T-helper 2 cell treated with Interferon-gamma antibody and Interleukin-4, amounts not matched to agents 5 μg/mL and 100 μg/mL, for 36 hours (primary cell): ENCODE measurements at regions not wholly inside any gene's neighbourhood (a gene's known extent, or its start where the extent isn't known, plus 50 kb on each side); places are given as distances from the start of the nearest gene placed in this dataset.

Source experiments
- DNase-seq: peaks from one replicate; pipeline ENCODE4 v3.0.0; 2021; ENCODE audit warnings: low spot score
- H3K27ac Mint-ChIP-seq: one replicate; pipeline ENCODE4 v1.8.0; 2021; ENCODE audit warnings: mild to moderate bottlenecking, mixed read lengths
- H3K27me3 Mint-ChIP-seq: one replicate; pipeline ENCODE4 v1.8.0; 2021; ENCODE audit warnings: low read depth, mixed read lengths
- H3K36me3 Mint-ChIP-seq: one replicate; pipeline ENCODE4 v1.8.0; 2021; ENCODE audit warnings: low read depth, mixed read lengths
- H3K4me1 Mint-ChIP-seq: one replicate; pipeline ENCODE4 v1.8.0; 2021; ENCODE audit warnings: low read depth, mixed read lengths
- H3K4me3 Mint-ChIP-seq: one replicate; pipeline ENCODE4 v1.8.0; 2022; ENCODE audit warnings: mild to moderate bottlenecking, moderate library complexity, mixed read lengths
- H3K9me3 Mint-ChIP-seq: one replicate; pipeline ENCODE4 v1.8.0; 2021; ENCODE audit warnings: mixed read lengths

GRCh38 chr19:32097620-32098019 is 247.8 kb upstream of the ZNF507 start:
- no peak for DNase-seq
- Mint-ChIP-seq H3K27me3 (no peaks in the 10 kb centered on the region), H3K36me3 (no peaks in the 10 kb centered on the region), H3K4me1 (no peaks in the 10 kb centered on the region), H3K4me3 (no peak overlapping the region), H3K27ac (no peak overlapping the region), H3K9me3 (peaks cover 15% of the 10 kb centered on the region)

DNA sequence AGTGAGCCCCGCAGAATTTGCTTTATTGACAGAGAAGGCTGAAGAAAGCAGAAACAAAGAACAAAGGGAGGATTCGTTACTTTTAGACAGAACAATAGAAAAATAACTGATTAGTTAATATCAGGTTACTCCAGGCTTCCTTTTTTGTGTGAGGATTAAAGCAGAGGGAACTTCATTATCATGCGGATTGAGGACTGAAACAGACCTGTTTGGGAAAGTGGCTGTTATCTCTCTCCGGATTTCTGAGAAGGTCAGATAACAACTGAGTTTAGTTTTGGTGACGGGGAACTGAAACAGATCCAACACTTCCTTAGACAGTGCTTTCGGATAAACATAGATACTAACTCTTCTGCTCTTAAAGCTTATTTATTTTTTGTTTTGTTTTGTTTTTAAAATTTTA is 246.4 kb upstream of the ZNF507 start:
- no peaks in the 10 kb centered on the region for H3K4me1 Mint-ChIP-seq
- peaks cover 12% of the 10 kb centered on the region for H3K9me3 Mint-ChIP-seq
- no peak overlapping the region for H3K4me3 Mint-ChIP-seq
- no peaks in the 10 kb centered on the region for H3K27me3 Mint-ChIP-seq
- no peak for DNase-seq
- H3K27ac Mint-ChIP-seq, result no peak overlapping the region
- H3K36me3 Mint-ChIP-seq, result no peaks in the 10 kb centered on the region

DNA sequence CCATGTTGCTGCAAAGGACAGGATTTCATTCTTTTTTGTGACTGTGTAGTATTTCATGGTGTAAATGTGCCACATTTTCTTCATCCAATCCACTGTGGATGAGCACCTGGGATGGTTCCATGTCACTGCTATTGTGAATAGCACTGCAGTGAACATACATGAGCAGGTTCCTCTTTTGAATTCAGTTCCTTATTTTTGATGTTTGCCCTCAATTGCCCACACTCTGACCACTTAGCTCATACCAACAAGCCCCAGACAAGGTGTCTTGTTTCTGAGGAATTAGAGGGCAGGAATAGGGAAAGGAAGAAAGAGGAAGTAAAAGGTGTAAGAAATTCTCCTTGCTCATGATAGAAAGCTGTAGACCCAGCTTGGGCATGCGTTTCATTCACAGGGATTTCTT is 244.2 kb upstream of the ZNF507 start:
- Mint-ChIP-seq H3K4me3 (no peak overlapping the region), H3K4me1 (peaks cover 3% of the 10 kb centered on the region), H3K36me3 (no peaks in the 10 kb centered on the region), H3K27me3 (peaks cover 2% of the 10 kb centered on the region), H3K9me3 (peaks cover 9% of the 10 kb centered on the region), H3K27ac (no peak overlapping the region)
- no peak for DNase-seq

DNA sequence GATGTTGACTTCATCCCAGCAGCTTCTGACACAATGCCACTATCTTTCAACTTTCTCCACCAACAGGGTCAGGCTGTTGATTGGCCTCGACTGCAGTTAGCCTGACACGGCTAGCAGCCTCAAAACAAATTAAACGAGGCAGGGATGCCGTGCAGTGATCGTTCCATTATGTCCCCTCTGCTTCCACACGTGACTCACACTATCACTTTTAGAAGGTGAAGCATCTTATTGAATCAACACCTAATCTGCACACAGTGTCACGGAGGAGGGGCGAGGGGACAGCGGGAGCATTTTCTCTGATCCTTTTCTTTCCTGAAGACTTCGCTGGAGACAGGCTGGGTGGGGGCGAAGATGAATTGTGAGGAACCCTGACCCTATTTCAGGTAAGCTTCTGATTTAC is 241.9 kb upstream of the ZNF507 start:
- Mint-ChIP-seq H3K27ac (no peak overlapping the region), H3K4me1 (peaks cover 3% of the 10 kb centered on the region), H3K9me3 (peaks cover 9% of the 10 kb centered on the region), H3K4me3 (no peak overlapping the region), H3K36me3 (no peaks in the 10 kb centered on the region), H3K27me3 (peaks cover 2% of the 10 kb centered on the region)
- no peak for DNase-seq

DNA sequence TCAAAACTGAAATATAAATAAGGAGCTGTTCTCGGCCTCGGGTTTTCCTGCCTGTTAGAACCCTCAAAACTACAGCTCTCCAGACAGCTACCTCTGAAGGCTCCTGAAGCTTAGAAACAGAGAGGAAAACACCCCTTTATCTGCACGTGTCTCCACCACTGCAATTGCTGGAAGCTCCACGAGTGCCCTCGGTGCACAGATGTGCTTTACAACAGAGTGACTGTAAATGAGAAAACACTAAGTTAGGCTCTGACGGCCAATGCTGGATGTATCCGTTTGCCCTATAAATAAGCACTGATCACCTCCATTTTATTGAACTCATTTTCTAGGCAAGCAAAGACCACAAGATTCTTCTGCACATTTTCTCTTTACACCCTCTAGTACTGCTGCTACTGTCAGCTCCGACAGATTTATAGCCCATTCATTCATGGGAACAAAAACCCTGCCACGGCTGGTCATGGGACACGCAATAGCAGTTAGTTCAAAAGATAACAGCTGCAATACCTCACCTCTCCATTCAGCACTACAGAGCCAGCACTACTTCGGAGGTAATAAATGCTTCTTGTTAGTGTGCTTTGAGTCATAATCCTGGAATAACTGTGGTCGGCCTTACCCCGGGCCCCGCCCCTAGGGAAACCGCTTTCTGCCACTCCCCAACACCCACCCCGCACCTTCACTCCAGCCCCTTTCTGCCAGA is 241.1 kb upstream of the ZNF507 start:
- H3K27ac Mint-ChIP-seq, result no peak overlapping the region
- H3K36me3 Mint-ChIP-seq, result no peaks in the 10 kb centered on the region
- H3K4me3 Mint-ChIP-seq, result no peak overlapping the region
- H3K9me3 Mint-ChIP-seq, result peaks cover 9% of the 10 kb centered on the region
- H3K4me1 Mint-ChIP-seq, result peaks cover 3% of the 10 kb centered on the region
- peaks cover 2% of the 10 kb centered on the region for H3K27me3 Mint-ChIP-seq
- DNase-seq, result no peak

- Mint-ChIP-seq H3K4me1 (peaks cover 3% of the 10 kb centered on the region), H3K9me3 (peaks cover 4% of the 10 kb centered on the region), H3K4me3 (no peak overlapping the region), H3K27me3 (peaks cover 2% of the 10 kb centered on the region), H3K36me3 (no peaks in the 10 kb centered on the region), H3K27ac (no peak overlapping the region)
- no peak for DNase-seq
Observed at GRCh38 chr19:32104850-32105235, 240.6 kb upstream of the ZNF507 start.

DNA sequence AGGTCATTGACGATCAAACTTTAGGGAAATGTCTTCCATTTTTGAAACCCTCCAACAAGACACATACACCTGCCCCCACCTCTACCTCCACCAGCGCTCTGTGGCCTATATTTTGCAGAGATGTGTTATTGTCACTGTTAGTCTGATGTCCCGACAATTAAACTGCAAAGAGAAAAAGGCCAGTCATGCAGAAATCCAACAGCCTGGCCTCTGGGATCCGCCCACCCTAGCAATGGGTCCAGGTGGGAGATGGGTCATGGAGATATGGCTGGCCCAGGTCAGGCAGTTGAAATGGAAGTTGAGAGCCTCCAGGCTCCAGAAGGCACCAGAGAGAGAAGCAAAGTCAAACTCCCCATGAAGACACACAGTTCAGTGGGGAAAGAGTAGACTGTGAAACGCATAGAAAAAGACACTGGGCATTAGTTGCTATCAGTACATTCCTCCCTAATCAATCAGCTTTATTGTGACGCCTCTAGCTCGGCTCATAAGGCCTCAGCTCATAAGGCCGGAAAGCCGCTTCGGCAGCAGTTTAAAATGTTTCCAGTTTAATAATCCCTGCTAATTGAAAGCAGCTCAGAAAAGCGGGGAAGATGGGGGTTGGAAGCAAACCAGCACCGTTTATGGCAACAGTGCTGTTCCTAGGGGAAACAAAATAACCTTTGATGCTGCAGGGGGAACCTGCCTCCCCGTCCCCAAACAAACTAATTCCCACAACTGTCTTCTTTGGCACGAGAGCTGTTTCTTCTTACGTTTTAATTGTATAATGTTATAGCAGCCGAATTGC is 239.7 kb upstream of the ZNF507 start:
- no peak overlapping the region for H3K4me3 Mint-ChIP-seq
- H3K27me3 Mint-ChIP-seq, result peaks cover 2% of the 10 kb centered on the region
- H3K4me1 Mint-ChIP-seq, result peaks cover 3% of the 10 kb centered on the region
- no peaks in the 10 kb centered on the region for H3K9me3 Mint-ChIP-seq
- no peak overlapping the region for H3K27ac Mint-ChIP-seq
- no peak for DNase-seq
- H3K36me3 Mint-ChIP-seq, result no peaks in the 10 kb centered on the region

DNA sequence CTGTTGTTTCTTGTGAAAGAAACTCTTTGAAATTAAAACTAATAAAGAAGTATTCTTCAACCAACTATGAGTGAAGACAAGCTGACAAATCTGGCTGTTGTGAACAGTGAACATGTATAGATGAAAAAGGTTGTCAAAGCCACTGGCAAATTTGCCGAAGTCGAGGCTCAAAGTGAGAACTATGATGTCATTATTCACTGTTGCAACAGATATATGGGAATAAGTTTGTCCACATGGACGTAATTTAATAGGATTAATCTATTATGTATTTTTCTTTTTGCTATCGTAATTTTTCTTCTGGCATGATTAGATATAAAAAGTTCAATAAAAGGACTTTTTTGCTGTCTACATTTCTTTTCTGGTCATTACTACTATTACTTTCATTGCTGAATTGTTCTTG is 223.2 kb upstream of the ZNF507 start:
- no peak for DNase-seq
- Mint-ChIP-seq H3K9me3 (peaks cover 7% of the 10 kb centered on the region), H3K4me3 (no peak overlapping the region), H3K27ac (no peak overlapping the region), H3K27me3 (no peaks in the 10 kb centered on the region), H3K36me3 (no peaks in the 10 kb centered on the region), H3K4me1 (no peaks in the 10 kb centered on the region)

GRCh38 chr19:32123355-32123940 is 222.0 kb upstream of the ZNF507 start:
- DNase-seq, result no peak
- no peak overlapping the region for H3K4me3 Mint-ChIP-seq
- no peaks in the 10 kb centered on the region for H3K9me3 Mint-ChIP-seq
- H3K36me3 Mint-ChIP-seq, result no peaks in the 10 kb centered on the region
- no peak overlapping the region for H3K27ac Mint-ChIP-seq
- no peaks in the 10 kb centered on the region for H3K27me3 Mint-ChIP-seq
- H3K4me1 Mint-ChIP-seq, result no peaks in the 10 kb centered on the region

- Mint-ChIP-seq H3K4me1 (no peaks in the 10 kb centered on the region), H3K27ac (no peak overlapping the region), H3K4me3 (no peak overlapping the region), H3K27me3 (no peaks in the 10 kb centered on the region), H3K9me3 (no peaks in the 10 kb centered on the region), H3K36me3 (no peaks in the 10 kb centered on the region)
- DNase-seq, result no peak
Observed at GRCh38 chr19:32124585-32124984, 220.8 kb upstream of the ZNF507 start.

GRCh38 chr19:32129141-32129540 is 216.3 kb upstream of the ZNF507 start:
- H3K27me3 Mint-ChIP-seq, result no peaks in the 10 kb centered on the region
- no peaks in the 10 kb centered on the region for H3K4me1 Mint-ChIP-seq
- no peaks in the 10 kb centered on the region for H3K36me3 Mint-ChIP-seq
- no peaks in the 10 kb centered on the region for H3K9me3 Mint-ChIP-seq
- no peak for DNase-seq
- no peak overlapping the region for H3K27ac Mint-ChIP-seq
- no peak overlapping the region for H3K4me3 Mint-ChIP-seq

GRCh38 chr19:32130332-32130731 is 215.1 kb upstream of the ZNF507 start:
- H3K4me3 Mint-ChIP-seq, result no peak overlapping the region
- no peaks in the 10 kb centered on the region for H3K27me3 Mint-ChIP-seq
- no peaks in the 10 kb centered on the region for H3K4me1 Mint-ChIP-seq
- H3K9me3 Mint-ChIP-seq, result no peaks in the 10 kb centered on the region
- H3K36me3 Mint-ChIP-seq, result no peaks in the 10 kb centered on the region
- DNase-seq, result no peak
- no peak overlapping the region for H3K27ac Mint-ChIP-seq

GRCh38 chr19:32131005-32131404 is 214.4 kb upstream of the ZNF507 start:
- DNase-seq, result no peak
- Mint-ChIP-seq H3K27ac (no peak overlapping the region), H3K4me3 (no peak overlapping the region), H3K9me3 (no peaks in the 10 kb centered on the region), H3K4me1 (no peaks in the 10 kb centered on the region), H3K36me3 (no peaks in the 10 kb centered on the region), H3K27me3 (no peaks in the 10 kb centered on the region)

- DNase-seq, result no peak
- Mint-ChIP-seq H3K36me3 (no peaks in the 10 kb centered on the region), H3K9me3 (no peaks in the 10 kb centered on the region), H3K27ac (no peak overlapping the region), H3K4me3 (no peak overlapping the region), H3K4me1 (no peaks in the 10 kb centered on the region), H3K27me3 (no peaks in the 10 kb centered on the region)
Observed at GRCh38 chr19:32138416-32138815, 207.0 kb upstream of the ZNF507 start.
